ENCODE measurements at regions not wholly inside any gene's neighbourhood (a gene's known extent, or its start where the extent isn't known, plus 50 kb on each side); places are given as distances from the start of the nearest gene placed in this dataset.

DNA sequence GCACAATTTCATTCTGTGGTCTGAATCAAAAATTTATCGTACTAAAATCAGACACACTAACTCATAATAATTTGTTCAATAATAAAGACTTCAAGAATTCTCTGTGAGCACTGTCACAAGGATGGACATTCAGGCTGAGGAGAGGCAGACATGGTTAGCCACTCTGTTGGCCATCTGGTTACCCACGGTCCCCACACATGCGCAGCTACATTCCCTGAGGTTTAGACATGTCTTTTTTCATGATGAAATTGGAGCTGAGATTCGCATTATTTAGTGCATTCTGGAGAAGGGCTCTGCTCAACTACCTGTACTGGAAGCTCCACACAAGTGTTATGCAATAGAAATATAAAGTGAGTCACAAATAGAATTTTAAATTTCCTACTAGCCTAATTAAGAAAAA, 156.9 kb downstream of the SUCNR1 start:
- Mint-ChIP-seq H3K9me3 (ENCODE audit: unreplicated experiment) (peaks cover 2% of the 10 kb centered on the region), H3K4me1 (ENCODE audit: low read depth, unreplicated experiment) (peaks cover 3% of the 10 kb centered on the region)
- peak; percentile 55 for DNase-seq

DNA sequence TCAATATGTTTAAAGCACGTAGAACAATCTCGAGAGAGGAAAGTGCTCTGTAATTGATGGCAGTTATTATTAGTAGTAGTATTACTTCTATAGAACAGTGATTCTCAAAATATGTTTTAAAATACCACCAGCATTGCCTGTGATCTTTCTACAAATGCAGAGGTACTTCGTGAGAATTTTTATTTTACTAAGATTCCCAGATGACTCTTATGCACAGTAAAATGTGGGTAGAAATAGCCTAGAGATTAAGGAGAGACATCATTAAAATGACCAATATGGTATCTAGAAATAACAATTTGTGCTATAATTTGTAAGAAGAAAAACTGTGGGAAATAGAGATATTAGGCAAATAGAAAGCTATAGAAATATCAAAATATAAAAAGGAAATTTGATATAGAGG, 157.9 kb downstream of the SUCNR1 start:
- Mint-ChIP-seq H3K27ac (ENCODE audit: unreplicated experiment) (no peak overlapping the region), H3K4me3 (ENCODE audit: unreplicated experiment) (no peak overlapping the region)

More for the DNA sequence above, 156.9 kb downstream of the SUCNR1 start:
- H3K36me3 Mint-ChIP-seq (ENCODE audit: unreplicated experiment), result no peaks in the 10 kb centered on the region
- H3K27me3 Mint-ChIP-seq (ENCODE audit: unreplicated experiment), result peaks cover 1% of the 10 kb centered on the region
- peak overlapping the region; percentile 69 for H3K27ac Mint-ChIP-seq (ENCODE audit: unreplicated experiment)
- no peak overlapping the region for H3K4me3 Mint-ChIP-seq (ENCODE audit: unreplicated experiment)
- TF ChIP-seq, protein P1, sequence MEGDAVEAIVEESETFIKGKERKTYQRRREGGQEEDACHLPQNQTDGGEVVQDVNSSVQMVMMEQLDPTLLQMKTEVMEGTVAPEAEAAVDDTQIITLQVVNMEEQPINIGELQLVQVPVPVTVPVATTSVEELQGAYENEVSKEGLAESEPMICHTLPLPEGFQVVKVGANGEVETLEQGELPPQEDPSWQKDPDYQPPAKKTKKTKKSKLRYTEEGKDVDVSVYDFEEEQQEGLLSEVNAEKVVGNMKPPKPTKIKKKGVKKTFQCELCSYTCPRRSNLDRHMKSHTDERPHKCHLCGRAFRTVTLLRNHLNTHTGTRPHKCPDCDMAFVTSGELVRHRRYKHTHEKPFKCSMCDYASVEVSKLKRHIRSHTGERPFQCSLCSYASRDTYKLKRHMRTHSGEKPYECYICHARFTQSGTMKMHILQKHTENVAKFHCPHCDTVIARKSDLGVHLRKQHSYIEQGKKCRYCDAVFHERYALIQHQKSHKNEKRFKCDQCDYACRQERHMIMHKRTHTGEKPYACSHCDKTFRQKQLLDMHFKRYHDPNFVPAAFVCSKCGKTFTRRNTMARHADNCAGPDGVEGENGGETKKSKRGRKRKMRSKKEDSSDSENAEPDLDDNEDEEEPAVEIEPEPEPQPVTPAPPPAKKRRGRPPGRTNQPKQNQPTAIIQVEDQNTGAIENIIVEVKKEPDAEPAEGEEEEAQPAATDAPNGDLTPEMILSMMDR (IDR thresholded peaks at IDR 0.05; ENCODE audit: partially characterized antibody, unreplicated experiment), result no peak

DNA sequence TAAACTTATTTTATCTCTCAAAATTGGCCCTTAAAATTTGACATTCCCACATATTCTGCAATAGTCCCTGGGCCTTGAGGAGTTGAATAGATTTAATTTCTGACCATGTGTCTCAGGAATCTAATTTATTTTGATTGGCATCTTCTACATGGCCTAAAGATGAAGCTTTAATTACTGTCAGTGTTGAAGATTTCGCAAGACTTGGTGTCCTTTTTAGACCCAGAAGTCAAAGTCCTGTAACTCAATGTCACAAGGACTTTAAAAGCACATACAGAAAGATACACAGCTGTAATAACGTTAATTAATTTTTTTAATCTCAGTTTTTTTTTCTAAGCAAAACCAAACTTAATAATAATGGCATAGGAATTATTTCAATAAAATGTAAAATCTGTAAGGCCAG, 163.9 kb downstream of the SUCNR1 start:
- H3K27ac Mint-ChIP-seq (ENCODE audit: unreplicated experiment), result no peak overlapping the region
- H3K4me3 Mint-ChIP-seq (ENCODE audit: unreplicated experiment), result no peak overlapping the region
- peaks cover 4% of the 10 kb centered on the region for H3K9me3 Mint-ChIP-seq (ENCODE audit: unreplicated experiment)
- H3K27me3 Mint-ChIP-seq (ENCODE audit: unreplicated experiment), result peaks cover 2% of the 10 kb centered on the region
- TF ChIP-seq, protein P1 (IDR thresholded peaks at IDR 0.05; ENCODE audit: partially characterized antibody, unreplicated experiment), result no peak
- peaks cover 5% of the 10 kb centered on the region for H3K36me3 Mint-ChIP-seq (ENCODE audit: unreplicated experiment)
- no peak for DNase-seq
- no peaks in the 10 kb centered on the region for H3K4me1 Mint-ChIP-seq (ENCODE audit: low read depth, unreplicated experiment)

More for the DNA sequence above, 157.9 kb downstream of the SUCNR1 start:
- TF ChIP-seq, protein P1 (IDR thresholded peaks at IDR 0.05; ENCODE audit: partially characterized antibody, unreplicated experiment), result no peak
- Mint-ChIP-seq H3K9me3 (ENCODE audit: unreplicated experiment) (peaks cover 2% of the 10 kb centered on the region), H3K36me3 (ENCODE audit: unreplicated experiment) (no peaks in the 10 kb centered on the region), H3K4me1 (ENCODE audit: low read depth, unreplicated experiment) (peaks cover 3% of the 10 kb centered on the region), H3K27me3 (ENCODE audit: unreplicated experiment) (peaks cover 1% of the 10 kb centered on the region)
- no peak for DNase-seq

DNA sequence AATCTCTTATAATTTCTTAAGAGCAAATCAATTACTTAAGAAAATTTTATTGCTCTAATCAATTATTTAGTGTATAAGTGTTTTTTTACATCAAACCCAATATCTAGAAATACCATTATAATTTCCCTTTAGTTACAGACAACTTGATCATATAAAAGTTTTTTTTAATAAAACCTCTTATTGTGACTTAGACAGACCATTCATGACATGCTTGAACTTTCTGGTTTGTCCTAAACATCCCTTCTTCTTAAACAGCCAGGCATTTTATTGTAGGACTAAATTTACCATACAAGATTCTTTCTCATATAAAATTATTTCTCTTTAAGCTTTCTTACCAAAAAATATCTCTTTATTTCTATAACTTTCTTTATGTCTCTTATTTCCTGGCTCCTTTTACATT, 164.5 kb downstream of the SUCNR1 start:
- TF ChIP-seq, protein P1 (IDR thresholded peaks at IDR 0.05; ENCODE audit: partially characterized antibody, unreplicated experiment), result no peak
- Mint-ChIP-seq H3K4me3 (ENCODE audit: unreplicated experiment) (no peak overlapping the region), H3K4me1 (ENCODE audit: low read depth, unreplicated experiment) (no peaks in the 10 kb centered on the region), H3K36me3 (ENCODE audit: unreplicated experiment) (peaks cover 7% of the 10 kb centered on the region), H3K9me3 (ENCODE audit: unreplicated experiment) (peaks cover 4% of the 10 kb centered on the region), H3K27ac (ENCODE audit: unreplicated experiment) (no peak overlapping the region), H3K27me3 (ENCODE audit: unreplicated experiment) (peaks cover 2% of the 10 kb centered on the region)
- DNase-seq, result no peak

DNA sequence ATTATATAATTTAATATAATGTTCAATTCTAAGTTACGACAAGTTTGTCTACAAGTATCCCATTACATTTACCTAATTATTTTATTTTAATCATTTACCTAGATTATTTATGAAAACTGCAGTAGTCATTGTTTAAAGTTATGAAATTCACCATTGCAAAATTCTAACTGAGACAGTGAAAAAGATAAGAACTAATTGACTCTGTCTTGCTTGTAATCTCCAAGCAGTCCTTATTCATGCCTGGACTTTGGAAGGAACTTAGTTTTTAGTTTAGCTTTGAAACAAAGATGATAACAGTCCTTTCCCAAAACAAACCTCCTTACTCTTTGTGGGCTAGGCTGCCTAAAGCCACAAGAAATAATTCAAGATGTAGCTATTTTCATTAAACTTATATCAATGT, 165.0 kb downstream of the SUCNR1 start:
- Mint-ChIP-seq H3K4me3 (ENCODE audit: unreplicated experiment) (no peak overlapping the region), H3K27ac (ENCODE audit: unreplicated experiment) (no peak overlapping the region), H3K27me3 (ENCODE audit: unreplicated experiment) (peaks cover 2% of the 10 kb centered on the region), H3K9me3 (ENCODE audit: unreplicated experiment) (peaks cover 3% of the 10 kb centered on the region), H3K4me1 (ENCODE audit: low read depth, unreplicated experiment) (no peaks in the 10 kb centered on the region), H3K36me3 (ENCODE audit: unreplicated experiment) (peaks cover 7% of the 10 kb centered on the region)
- TF ChIP-seq, protein P1 (IDR thresholded peaks at IDR 0.05; ENCODE audit: partially characterized antibody, unreplicated experiment), result no peak
- DNase-seq, result no peak
